ENCODE measurements at regions not wholly inside any gene's neighbourhood (a gene's known extent, or its start where the extent isn't known, plus 50 kb on each side); places are given as distances from the start of the nearest gene placed in this dataset.

- TF ChIP-seq GATA2 (IDR thresholded peaks at IDR 0.05; ENCODE audit: low read depth, low read length): no peak
- no peak for TF ChIP-seq GATA3 (IDR thresholded peaks at IDR 0.05; ENCODE audit: low read depth, low read length)
Observed at GRCh38 chr13:79853251-79853650, 372.3 kb downstream of the NDFIP2 start.
